Endodermal cell (in vitro differentiated cells): ENCODE measurements at regions not wholly inside any gene's neighbourhood (a gene's known extent, or its start where the extent isn't known, plus 50 kb on each side); places are given as distances from the start of the nearest gene placed in this dataset.
A peak's percentile ranks its signal among the peaks of the same experiment; 100 is the strongest.

Source experiments
- DNase-seq: peaks from one replicate; pipeline ENCODE4 v3.0.0-alpha.2; 2017
- H3K27ac ChIP-seq: 2 replicates; pipeline ENCODE4 v1.5.1; 2013; ENCODE audit warnings: mild to moderate bottlenecking, low read depth, low read length, moderate library complexity
- H3K27me3 ChIP-seq: 2 replicates; pipeline ENCODE4 v1.6.1; 2013; ENCODE audit warnings: mild to moderate bottlenecking, low read length, moderate library complexity; ENCODE audit not compliant: insufficient read depth, control insufficient read depth, poor library complexity, severe bottlenecking
- H3K36me3 ChIP-seq: 2 replicates; pipeline ENCODE4 v1.7.0; 2013; ENCODE audit warnings: mild to moderate bottlenecking, low read length, moderate library complexity; ENCODE audit not compliant: control insufficient read depth, insufficient read depth
- H3K4me1 ChIP-seq: one replicate; pipeline ENCODE4 v1.7.0; 2013; ENCODE audit warnings: low read length; ENCODE audit not compliant: control insufficient read depth, insufficient read depth
- H3K4me3 ChIP-seq: 2 replicates; pipeline ENCODE4 v1.5.1; 2013; ENCODE audit warnings: mild to moderate bottlenecking, low read length, moderate library complexity
- H3K9ac ChIP-seq: 2 replicates; pipeline ENCODE4 v1.6.1; 2013; ENCODE audit warnings: mild to moderate bottlenecking, low read length, moderate library complexity; ENCODE audit not compliant: poor library complexity, severe bottlenecking; ENCODE audit errors: extremely low read depth
- H3K9me3 ChIP-seq: 2 replicates; pipeline ENCODE4 v1.6.1; 2013; ENCODE audit warnings: mild to moderate bottlenecking, low read length, moderate library complexity; ENCODE audit not compliant: control insufficient read depth
- H3K27ac Mint-ChIP-seq: 2 replicates; pipeline ENCODE4 v1.8.0; 2020; ENCODE audit warnings: mixed read lengths
- H3K27me3 Mint-ChIP-seq: 2 replicates; pipeline ENCODE4 v1.8.0; 2021; ENCODE audit warnings: mild to moderate bottlenecking, mixed read lengths; ENCODE audit not compliant: insufficient read depth
- H3K36me3 Mint-ChIP-seq: 2 replicates; pipeline ENCODE4 v1.8.0; 2020; ENCODE audit warnings: low read depth, mixed read lengths
- H3K4me1 Mint-ChIP-seq: 2 replicates; pipeline ENCODE4 v1.8.0; 2020; ENCODE audit warnings: mixed read lengths
- H3K4me3 Mint-ChIP-seq: 2 replicates; pipeline ENCODE4 v1.8.0; 2020; ENCODE audit warnings: mild to moderate bottlenecking, moderate library complexity, mixed read lengths
- H3K9me3 Mint-ChIP-seq: 2 replicates; pipeline ENCODE4 v1.8.0; 2020; ENCODE audit warnings: mild to moderate bottlenecking, mixed read lengths
- CTCF ChIP-seq: fragments of 200-600 bp; sonication (generic); conservative IDR thresholded peaks from 2 replicates; pipeline ENCODE4 v1.5.0; 2021; ENCODE audit warnings: antibody characterized with exemption, mild to moderate bottlenecking
- WGBS, 2 experiments: methylation state at CpG; one replicate each; pipeline versions ENCODE4 v1.1.5 to v1.1.7; 2013; ENCODE audit warnings: missing lambda C conversion rate in 2 of 2, mixed read lengths in 1 of 2; ENCODE audit not compliant: insufficient coverage in 1 of 2, insufficient read length in 1 of 2; 5-methylcytosine and 5-hydroxymethylcytosine counted together

GRCh38 chr3:78112291-78113010, 1072.6 kb downstream of the ROBO2 start:
- no peak for DNase-seq
- H3K27me3 Mint-ChIP-seq, result no peaks in the 10 kb centered on the region
- H3K9me3 Mint-ChIP-seq, result peaks cover 13% of the 10 kb centered on the region
- H3K27ac Mint-ChIP-seq, result no peak overlapping the region
- H3K9me3 ChIP-seq, result peaks cover 21% of the 10 kb centered on the region
- peaks cover 9% of the 10 kb centered on the region for H3K4me1 ChIP-seq
- no peak overlapping the region for H3K4me3 Mint-ChIP-seq
- H3K4me1 Mint-ChIP-seq, result peaks cover 31% of the 10 kb centered on the region
- H3K4me3 ChIP-seq, result no peak overlapping the region
- H3K9ac ChIP-seq, result no peak overlapping the region
- peak overlapping the region; percentile 32 for H3K27ac ChIP-seq
- TF ChIP-seq CTCF, result no peak
- no peaks in the 10 kb centered on the region for H3K36me3 Mint-ChIP-seq
- H3K36me3 ChIP-seq, result no peaks in the 10 kb centered on the region
- H3K27me3 ChIP-seq, result no peaks in the 10 kb centered on the region
- WGBS, 2 experiments, result 79 to 88% methylated on average over 5 of the region's 5 CpGs

- H3K4me3 Mint-ChIP-seq, result no peak overlapping the region
- no peaks in the 10 kb centered on the region for H3K9me3 Mint-ChIP-seq
- no peak overlapping the region for H3K9ac ChIP-seq
- H3K4me1 Mint-ChIP-seq, result peaks cover 16% of the 10 kb centered on the region
- H3K36me3 ChIP-seq, result no peaks in the 10 kb centered on the region
- no peak overlapping the region for H3K27ac Mint-ChIP-seq
- TF ChIP-seq CTCF, result no peak
- no peaks in the 10 kb centered on the region for H3K27me3 Mint-ChIP-seq
- 87% methylated on average over 1 of the region's 1 CpG; no CpG with 5 or more reads in 1 of the 2 experiments for WGBS, 2 experiments
- H3K36me3 Mint-ChIP-seq, result no peaks in the 10 kb centered on the region
- H3K4me1 ChIP-seq, result no peaks in the 10 kb centered on the region
- H3K27ac ChIP-seq, result no peak overlapping the region
- no peak for DNase-seq
- no peaks in the 10 kb centered on the region for H3K9me3 ChIP-seq
- H3K4me3 ChIP-seq, result no peak overlapping the region
- H3K27me3 ChIP-seq, result no peaks in the 10 kb centered on the region
Observed at GRCh38 chr3:78115983-78116382, 1076.1 kb downstream of the ROBO2 start.

- WGBS, 2 experiments, result 100% methylated on average over 1 to 2 of the region's 2 CpGs
- H3K27me3 Mint-ChIP-seq, result no peaks in the 10 kb centered on the region
- no peaks in the 10 kb centered on the region for H3K9me3 Mint-ChIP-seq
Observed at GRCh38 chr3:78116874-78117273, 1077.0 kb downstream of the ROBO2 start.

More at GRCh38 chr3:78116874-78117273, 1077.0 kb downstream of the ROBO2 start:
- peaks cover 9% of the 10 kb centered on the region for H3K4me1 Mint-ChIP-seq
- H3K27ac Mint-ChIP-seq, result no peak overlapping the region
- no peaks in the 10 kb centered on the region for H3K27me3 ChIP-seq
- no peaks in the 10 kb centered on the region for H3K9me3 ChIP-seq
- DNase-seq, result no peak
- H3K36me3 Mint-ChIP-seq, result no peaks in the 10 kb centered on the region
- no peak overlapping the region for H3K4me3 ChIP-seq
- H3K4me1 ChIP-seq, result no peaks in the 10 kb centered on the region
- H3K9ac ChIP-seq, result no peak overlapping the region
- no peak overlapping the region for H3K4me3 Mint-ChIP-seq
- no peaks in the 10 kb centered on the region for H3K36me3 ChIP-seq
- TF ChIP-seq CTCF, result no peak
- H3K27ac ChIP-seq, result no peak overlapping the region
